ENCODE measurements at regions not wholly inside any gene's neighbourhood (a gene's known extent, or its start where the extent isn't known, plus 50 kb on each side); places are given as distances from the start of the nearest gene placed in this dataset.

- H2AFZ ChIP-seq (ENCODE audit: low read length) = no peak overlapping the region
- no peaks in the 10 kb centered on the region for H3K36me3 ChIP-seq (ENCODE audit: control insufficient read depth in 2 of 4, insufficient read depth in 4 of 4, low read length in 3 of 4)
- CTCF ChIA-PET (ENCODE audit: partially characterized antibody) = interaction anchor here (0.6 kb wide), 1 partner anchor 1470 kb away, joined by 3 read pairs; no protein-coding TSS in a partner anchor
- no peaks in the 10 kb centered on the region for H3K27me3 ChIP-seq (replicated peaks in 1 of 4; ENCODE audit: control insufficient read depth in 3 of 4, extremely low read depth in 1 of 4, insufficient read depth in 3 of 4, low read length in 3 of 4)
- TF ChIP-seq, protein P1, sequence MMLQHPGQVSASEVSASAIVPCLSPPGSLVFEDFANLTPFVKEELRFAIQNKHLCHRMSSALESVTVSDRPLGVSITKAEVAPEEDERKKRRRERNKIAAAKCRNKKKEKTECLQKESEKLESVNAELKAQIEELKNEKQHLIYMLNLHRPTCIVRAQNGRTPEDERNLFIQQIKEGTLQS (IDR thresholded peaks at IDR 0.05; ENCODE audit: insufficient read depth, low read depth, low read length) = no peak
- TF ChIP-seq HDAC6 (IDR thresholded peaks at IDR 0.05; ENCODE audit: low read depth, low read length) = no peak
- no peak for TF ChIP-seq RBBP5 (IDR thresholded peaks at IDR 0.05; ENCODE audit: borderline replicate concordance, low read depth, low read length)
- no peak overlapping the region for H3K4me3 ChIP-seq (ENCODE audit: extremely low read depth in 1 of 4, insufficient read depth in 2 of 4, low read depth in 3 of 4, low read length in 4 of 4)
- H3K4me2 ChIP-seq (ENCODE audit: insufficient read depth in 1 of 2, low read depth in 2 of 2, low read length in 2 of 2) = no peak overlapping the region
- POLR2A ChIA-PET (ENCODE audit: partially characterized antibody) = no interaction called here
- H2BK12ac ChIP-seq (ENCODE audit: low read depth, low read length) = no peak overlapping the region
- no peak overlapping the region for H3K14ac ChIP-seq (ENCODE audit: insufficient read length)
- peaks cover 3% of the 10 kb centered on the region; the same call in 1 of the 2 replicates for H3K23me2 ChIP-seq (ENCODE audit: low read depth, low read length)
- no peak overlapping the region for H3K56ac ChIP-seq (replicated peaks; ENCODE audit: insufficient read length, low read depth, low read length)
- WGBS, 2 experiments (ENCODE audit: extremely low coverage in 1 of 2, insufficient coverage in 1 of 2, insufficient read length in 1 of 2, insufficient replicate concordance in 2 of 2, low coverage in 1 of 2, low lambda C conversion rate in 2 of 2, missing lambda C conversion rate in 1 of 2) = 94% methylated on average over 4 of the region's 4 CpGs; no CpG with 5 or more reads in 1 of the 2 experiments
- FAIRE-seq (no peak), DNase-seq (ENCODE audit: low read depth in 1 of 2, low spot score in 2 of 2) (no peak)
- H2BK20ac ChIP-seq (ENCODE audit: low read length) = no peak overlapping the region
- H2BK15ac ChIP-seq (ENCODE audit: low read length) = no peak overlapping the region
- no peaks in the 10 kb centered on the region for H3K79me2 ChIP-seq (ENCODE audit: control insufficient read depth in 1 of 2, insufficient read depth in 2 of 2, low read length in 2 of 2)
- no peak overlapping the region for H4K91ac ChIP-seq (replicated peaks; ENCODE audit: insufficient read length, low read length)
- H3K27ac ChIP-seq (ENCODE audit: low read depth, low read length) = no peak overlapping the region
- no peak overlapping the region for H4K8ac ChIP-seq (ENCODE audit: extremely low read depth, insufficient read depth, low read length)
- no peaks in the 10 kb centered on the region for H3K79me1 ChIP-seq (ENCODE audit: low read depth, low read length)
- no peak overlapping the region for H3K4ac ChIP-seq (replicated peaks; ENCODE audit: insufficient read length, low read depth, low read length)
- no peak overlapping the region for H3K18ac ChIP-seq (ENCODE audit: extremely low read depth, low read length)
- H3K23ac ChIP-seq (ENCODE audit: insufficient read length) = no peak overlapping the region
- H3K9ac ChIP-seq (replicated peaks in 1 of 4; ENCODE audit: extremely low read depth in 1 of 4, low read depth in 3 of 4, low read length in 3 of 4) = no peak overlapping the region
- no peak overlapping the region for H2BK5ac ChIP-seq (ENCODE audit: low read depth, low read length)
- no peaks in the 10 kb centered on the region for H3K9me3 ChIP-seq (ENCODE audit: insufficient read depth in 2 of 2, low read depth in 1 of 2, low read length in 1 of 2)
- peaks cover 0 to 2% (median 0%) of the 10 kb centered on the region in 4 experiments; a peak in 1 of 7 replicates for H3K4me1 ChIP-seq (replicated peaks in 1 of 4; ENCODE audit: control insufficient read depth in 3 of 4, insufficient read depth in 4 of 4, low read length in 3 of 4)
- no peak overlapping the region for H4K5ac ChIP-seq (ENCODE audit: insufficient read length, low read depth, low read length)
- H2BK120ac ChIP-seq (replicated peaks; ENCODE audit: low read depth, low read length) = no peak overlapping the region
- H4K20me1 ChIP-seq (replicated peaks in 1 of 2; ENCODE audit: control insufficient read depth in 1 of 2, insufficient read depth in 2 of 2, low read length in 2 of 2) = no peaks in the 10 kb centered on the region
- H2AK5ac ChIP-seq (ENCODE audit: low read depth, low read length) = no peak overlapping the region
These were observed 421.1 kb upstream of the CELF4 start for GRCh38 chr18:37986665-37987064.

Measured in H1 (cell line).